ENCODE measurements at regions not wholly inside any gene's neighbourhood (a gene's known extent, or its start where the extent isn't known, plus 50 kb on each side); places are given as distances from the start of the nearest gene placed in this dataset.
A peak's percentile ranks its signal among the peaks of the same experiment; 100 is the strongest.

DNA sequence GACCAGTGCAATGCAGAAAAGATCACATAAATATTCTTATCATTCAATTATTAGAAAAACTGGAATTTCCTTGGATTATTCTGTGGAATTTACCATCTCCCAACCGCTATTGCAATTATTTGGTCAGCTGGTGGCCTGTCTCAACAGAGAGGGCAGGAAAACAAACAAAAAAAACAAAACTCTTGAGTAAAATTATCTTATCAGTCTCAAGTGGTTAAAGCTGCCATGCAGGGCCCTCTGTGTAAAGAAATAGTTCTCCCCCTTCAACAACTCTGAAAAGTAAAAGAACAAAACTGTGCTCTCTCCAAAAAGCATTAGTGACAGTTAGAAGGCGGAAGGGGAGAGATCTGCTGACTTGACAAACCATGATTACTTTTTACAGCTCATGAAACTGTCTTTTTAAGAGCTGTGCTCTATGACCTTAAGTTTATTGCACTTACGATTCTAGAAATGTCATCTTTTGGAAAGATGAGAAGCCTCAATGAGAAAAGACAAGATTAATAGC, 152.3 kb downstream of the DLEU7 start:
- H2AFZ ChIP-seq (ENCODE audit: low read length): no peak overlapping the region
- no peaks in the 10 kb centered on the region for H3K9me3 ChIP-seq (ENCODE audit: control insufficient read depth, insufficient read depth, low read depth, low read length)
- H3K9ac ChIP-seq (ENCODE audit: insufficient read depth, low read length): no peak overlapping the region
- H3K36me3 ChIP-seq (ENCODE audit: control insufficient read depth, insufficient read depth, low read length): no peaks in the 10 kb centered on the region
- no peaks in the 10 kb centered on the region for H3K27me3 ChIP-seq (ENCODE audit: control insufficient read depth, insufficient read depth, low read length)
- H3K4me1 ChIP-seq (ENCODE audit: control insufficient read depth, extremely low read depth, insufficient read depth, low read length): no peaks in the 10 kb centered on the region
- no peaks in the 10 kb centered on the region for H4K20me1 ChIP-seq (ENCODE audit: control insufficient read depth, extremely low read depth, insufficient read depth, low read length)
- no peak overlapping the region for H3K4me3 ChIP-seq (replicated peaks in 1 of 4; ENCODE audit: control extremely low read depth in 1 of 4, insufficient read depth in 1 of 4, low read depth in 3 of 4, low read length in 4 of 4)
- no peak overlapping the region for H3K4me2 ChIP-seq (ENCODE audit: extremely low read depth, insufficient read depth, low read length)
- DNase-seq (ENCODE audit: low read depth in 2 of 2): peak in 1 of 2 donors; percentile 38
- TF ChIP-seq CTCF (conservative IDR thresholded peaks at IDR 0.05 in 1 of 2, IDR thresholded peaks at IDR 0.05 in 1 of 2; ENCODE audit: low read depth in 1 of 2, low read length in 2 of 2): no peak
- TF ChIP-seq EZH2 (IDR thresholded peaks at IDR 0.05; ENCODE audit: low read length, missing control alignments): no peak
- no peak overlapping the region for H3K27ac ChIP-seq (ENCODE audit: insufficient read depth, low read length)
- no peaks in the 10 kb centered on the region for H3K79me2 ChIP-seq (ENCODE audit: control insufficient read depth, insufficient read depth, low read length)

GRCh38 chr13:50691681-50692263, 151.7 kb downstream of the DLEU7 start:
- Histone ChIP-seq H3K27ac (ENCODE audit: insufficient read depth, low read length) (no peak overlapping the region), H3K4me2 (ENCODE audit: extremely low read depth, insufficient read depth, low read length) (no peak overlapping the region), H4K20me1 (ENCODE audit: control insufficient read depth, extremely low read depth, insufficient read depth, low read length) (no peaks in the 10 kb centered on the region), H3K4me1 (ENCODE audit: control insufficient read depth, extremely low read depth, insufficient read depth, low read length) (no peaks in the 10 kb centered on the region), H3K79me2 (ENCODE audit: control insufficient read depth, insufficient read depth, low read length) (no peaks in the 10 kb centered on the region), H2AFZ (ENCODE audit: low read length) (no peak overlapping the region), H3K27me3 (ENCODE audit: control insufficient read depth, insufficient read depth, low read length) (no peaks in the 10 kb centered on the region), H3K4me3 (replicated peaks in 1 of 4; ENCODE audit: control extremely low read depth in 1 of 4, insufficient read depth in 1 of 4, low read depth in 3 of 4, low read length in 4 of 4) (no peak overlapping the region), H3K9me3 (ENCODE audit: control insufficient read depth, insufficient read depth, low read depth, low read length) (no peaks in the 10 kb centered on the region), H3K9ac (ENCODE audit: insufficient read depth, low read length) (no peak overlapping the region), H3K36me3 (ENCODE audit: control insufficient read depth, insufficient read depth, low read length) (no peaks in the 10 kb centered on the region)
- TF ChIP-seq CTCF (conservative IDR thresholded peaks at IDR 0.05 in 1 of 2, IDR thresholded peaks at IDR 0.05 in 1 of 2; ENCODE audit: low read depth in 1 of 2, low read length in 2 of 2) (no peak), EZH2 (IDR thresholded peaks at IDR 0.05; ENCODE audit: low read length, missing control alignments) (no peak)
- DNase-seq (ENCODE audit: low read depth in 2 of 2): peak in 1 of 2 donors; percentile 62

DNA sequence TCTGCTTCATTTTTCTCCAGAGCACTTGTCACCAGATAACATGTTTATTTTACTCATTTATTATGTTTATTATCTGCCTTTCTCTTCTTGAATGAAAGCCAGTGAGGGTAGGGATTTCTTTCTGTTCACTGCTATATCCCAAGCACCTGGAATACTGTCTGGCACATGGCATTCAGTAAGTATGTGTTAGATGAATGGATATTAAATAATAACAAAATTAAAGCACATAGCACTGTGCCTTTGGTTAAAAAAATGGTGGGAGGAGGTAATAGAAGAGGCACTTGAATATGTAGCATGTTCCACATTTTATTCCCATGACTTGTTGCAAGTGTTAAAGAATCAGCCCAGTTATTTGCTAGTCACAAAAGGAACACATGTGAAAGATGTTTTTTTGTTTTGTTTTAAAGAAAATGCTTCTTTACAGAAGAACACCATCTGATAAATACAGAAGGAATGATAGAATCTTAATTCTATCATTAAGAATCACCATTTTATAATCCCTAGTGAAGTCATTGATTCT, 151.0 kb downstream of the DLEU7 start:
- Histone ChIP-seq H3K79me2 (ENCODE audit: control insufficient read depth, insufficient read depth, low read length) (no peaks in the 10 kb centered on the region), H3K9me3 (ENCODE audit: control insufficient read depth, insufficient read depth, low read depth, low read length) (no peaks in the 10 kb centered on the region), H3K4me2 (ENCODE audit: extremely low read depth, insufficient read depth, low read length) (no peak overlapping the region), H2AFZ (ENCODE audit: low read length) (no peak overlapping the region), H3K9ac (ENCODE audit: insufficient read depth, low read length) (no peak overlapping the region), H3K27ac (ENCODE audit: insufficient read depth, low read length) (no peak overlapping the region), H3K4me3 (replicated peaks in 1 of 4; ENCODE audit: control extremely low read depth in 1 of 4, insufficient read depth in 1 of 4, low read depth in 3 of 4, low read length in 4 of 4) (no peak overlapping the region), H3K27me3 (ENCODE audit: control insufficient read depth, insufficient read depth, low read length) (no peaks in the 10 kb centered on the region), H4K20me1 (ENCODE audit: control insufficient read depth, extremely low read depth, insufficient read depth, low read length) (no peaks in the 10 kb centered on the region), H3K36me3 (ENCODE audit: control insufficient read depth, insufficient read depth, low read length) (no peaks in the 10 kb centered on the region), H3K4me1 (ENCODE audit: control insufficient read depth, extremely low read depth, insufficient read depth, low read length) (no peaks in the 10 kb centered on the region)
- TF ChIP-seq EZH2 (IDR thresholded peaks at IDR 0.05; ENCODE audit: low read length, missing control alignments) (no peak), CTCF (conservative IDR thresholded peaks at IDR 0.05 in 1 of 2, IDR thresholded peaks at IDR 0.05 in 1 of 2; ENCODE audit: low read depth in 1 of 2, low read length in 2 of 2) (no peak)
- peak in 1 of 2 donors; percentile 52 for DNase-seq (ENCODE audit: low read depth in 2 of 2)

All from fibroblast of lung (primary cell).